ENCODE measurements at regions not wholly inside any gene's neighbourhood (a gene's known extent, or its start where the extent isn't known, plus 50 kb on each side); places are given as distances from the start of the nearest gene placed in this dataset.

GRCh38 chr5:155696362-155696761 is 630.6 kb upstream of the SGCD start (continued):
- TF ChIP-seq ETV6 (CRISPR knock-in tag; IDR thresholded peaks at IDR 0.05) = no peak
- no peak for TF ChIP-seq ZNF232 (CRISPR knock-in tag; IDR thresholded peaks at IDR 0.05)
- no peak for TF ChIP-seq ZNF121 (CRISPR knock-in tag; IDR thresholded peaks at IDR 0.05)

DNA sequence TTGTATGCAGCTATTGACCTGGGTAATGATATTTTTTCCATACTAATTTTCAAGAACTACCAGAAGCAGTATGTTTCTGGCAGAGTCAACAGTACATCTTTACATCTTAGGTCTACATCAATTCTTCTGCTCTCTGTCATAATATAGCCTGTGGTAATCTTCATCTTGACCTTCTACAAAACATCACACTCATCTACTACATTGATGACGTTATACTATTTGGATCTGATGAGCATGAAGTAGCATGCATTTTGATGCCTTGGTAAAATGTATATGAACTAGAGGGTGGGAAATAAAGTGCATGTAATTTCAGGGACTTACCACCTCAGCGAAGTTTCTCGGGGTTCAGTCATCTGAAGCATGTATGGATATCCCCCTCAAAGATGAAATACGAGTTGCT is 629.7 kb upstream of the SGCD start:
- Mint-ChIP-seq H3K9me3 (no peaks in the 10 kb centered on the region), H3K27ac (no peak overlapping the region), H3K27me3 (ENCODE audit: low read depth) (no peaks in the 10 kb centered on the region), H3K4me1 (no peaks in the 10 kb centered on the region), H3K36me3 (no peaks in the 10 kb centered on the region), H3K4me3 (no peak overlapping the region)
- CTCF ChIA-PET = no interaction called here
- DNase-seq (ENCODE audit: low spot score) (no peak), ATAC-seq (no peak)
- POLR2A ChIA-PET = no interaction called here
- TF ChIP-seq CBFB (CRISPR knock-in tag; IDR thresholded peaks at IDR 0.05; ENCODE audit: low read depth) (no peak), FOXK1 (CRISPR knock-in tag; IDR thresholded peaks at IDR 0.05) (no peak), ZNF423 (CRISPR knock-in tag; IDR thresholded peaks at IDR 0.05) (no peak), E2F5 (CRISPR knock-in tag; IDR thresholded peaks at IDR 0.05) (no peak), ATF3 (CRISPR knock-in tag; conservative IDR thresholded peaks at IDR 0.05) (no peak), KAT7 (CRISPR knock-in tag; IDR thresholded peaks at IDR 0.05; ENCODE audit: borderline replicate concordance) (no peak), ZNF416 (CRISPR knock-in tag; IDR thresholded peaks at IDR 0.05) (no peak), ZNF396 (CRISPR knock-in tag; IDR thresholded peaks at IDR 0.05; ENCODE audit: borderline replicate concordance) (no peak), USF2 (CRISPR knock-in tag; IDR thresholded peaks at IDR 0.05) (no peak), TP53 (CRISPR knock-in tag; IDR thresholded peaks at IDR 0.05) (no peak), PREB (CRISPR knock-in tag; IDR thresholded peaks at IDR 0.05; ENCODE audit: borderline replicate concordance) (no peak)
- TF ChIP-seq, protein P1, sequence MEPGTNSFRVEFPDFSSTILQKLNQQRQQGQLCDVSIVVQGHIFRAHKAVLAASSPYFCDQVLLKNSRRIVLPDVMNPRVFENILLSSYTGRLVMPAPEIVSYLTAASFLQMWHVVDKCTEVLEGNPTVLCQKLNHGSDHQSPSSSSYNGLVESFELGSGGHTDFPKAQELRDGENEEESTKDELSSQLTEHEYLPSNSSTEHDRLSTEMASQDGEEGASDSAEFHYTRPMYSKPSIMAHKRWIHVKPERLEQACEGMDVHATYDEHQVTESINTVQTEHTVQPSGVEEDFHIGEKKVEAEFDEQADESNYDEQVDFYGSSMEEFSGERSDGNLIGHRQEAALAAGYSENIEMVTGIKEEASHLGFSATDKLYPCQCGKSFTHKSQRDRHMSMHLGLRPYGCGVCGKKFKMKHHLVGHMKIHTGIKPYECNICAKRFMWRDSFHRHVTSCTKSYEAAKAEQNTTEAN (CRISPR knock-in tag; IDR thresholded peaks at IDR 0.05) = no peak
- TF ChIP-seq, protein P2, sequence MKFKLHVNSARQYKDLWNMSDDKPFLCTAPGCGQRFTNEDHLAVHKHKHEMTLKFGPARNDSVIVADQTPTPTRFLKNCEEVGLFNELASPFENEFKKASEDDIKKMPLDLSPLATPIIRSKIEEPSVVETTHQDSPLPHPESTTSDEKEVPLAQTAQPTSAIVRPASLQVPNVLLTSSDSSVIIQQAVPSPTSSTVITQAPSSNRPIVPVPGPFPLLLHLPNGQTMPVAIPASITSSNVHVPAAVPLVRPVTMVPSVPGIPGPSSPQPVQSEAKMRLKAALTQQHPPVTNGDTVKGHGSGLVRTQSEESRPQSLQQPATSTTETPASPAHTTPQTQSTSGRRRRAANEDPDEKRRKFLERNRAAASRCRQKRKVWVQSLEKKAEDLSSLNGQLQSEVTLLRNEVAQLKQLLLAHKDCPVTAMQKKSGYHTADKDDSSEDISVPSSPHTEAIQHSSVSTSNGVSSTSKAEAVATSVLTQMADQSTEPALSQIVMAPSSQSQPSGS (CRISPR knock-in tag; IDR thresholded peaks at IDR 0.05; ENCODE audit: borderline replicate concordance, low read depth) = no peak
- TF ChIP-seq, protein P3, sequence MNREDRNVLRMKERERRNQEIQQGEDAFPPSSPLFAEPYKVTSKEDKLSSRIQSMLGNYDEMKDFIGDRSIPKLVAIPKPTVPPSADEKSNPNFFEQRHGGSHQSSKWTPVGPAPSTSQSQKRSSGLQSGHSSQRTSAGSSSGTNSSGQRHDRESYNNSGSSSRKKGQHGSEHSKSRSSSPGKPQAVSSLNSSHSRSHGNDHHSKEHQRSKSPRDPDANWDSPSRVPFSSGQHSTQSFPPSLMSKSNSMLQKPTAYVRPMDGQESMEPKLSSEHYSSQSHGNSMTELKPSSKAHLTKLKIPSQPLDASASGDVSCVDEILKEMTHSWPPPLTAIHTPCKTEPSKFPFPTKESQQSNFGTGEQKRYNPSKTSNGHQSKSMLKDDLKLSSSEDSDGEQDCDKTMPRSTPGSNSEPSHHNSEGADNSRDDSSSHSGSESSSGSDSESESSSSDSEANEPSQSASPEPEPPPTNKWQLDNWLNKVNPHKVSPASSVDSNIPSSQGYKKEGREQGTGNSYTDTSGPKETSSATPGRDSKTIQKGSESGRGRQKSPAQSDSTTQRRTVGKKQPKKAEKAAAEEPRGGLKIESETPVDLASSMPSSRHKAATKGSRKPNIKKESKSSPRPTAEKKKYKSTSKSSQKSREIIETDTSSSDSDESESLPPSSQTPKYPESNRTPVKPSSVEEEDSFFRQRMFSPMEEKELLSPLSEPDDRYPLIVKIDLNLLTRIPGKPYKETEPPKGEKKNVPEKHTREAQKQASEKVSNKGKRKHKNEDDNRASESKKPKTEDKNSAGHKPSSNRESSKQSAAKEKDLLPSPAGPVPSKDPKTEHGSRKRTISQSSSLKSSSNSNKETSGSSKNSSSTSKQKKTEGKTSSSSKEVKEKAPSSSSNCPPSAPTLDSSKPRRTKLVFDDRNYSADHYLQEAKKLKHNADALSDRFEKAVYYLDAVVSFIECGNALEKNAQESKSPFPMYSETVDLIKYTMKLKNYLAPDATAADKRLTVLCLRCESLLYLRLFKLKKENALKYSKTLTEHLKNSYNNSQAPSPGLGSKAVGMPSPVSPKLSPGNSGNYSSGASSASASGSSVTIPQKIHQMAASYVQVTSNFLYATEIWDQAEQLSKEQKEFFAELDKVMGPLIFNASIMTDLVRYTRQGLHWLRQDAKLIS (CRISPR knock-in tag; IDR thresholded peaks at IDR 0.05; ENCODE audit: borderline replicate concordance) = no peak
